GM19351 (cell line): ENCODE measurements at regions not wholly inside any gene's neighbourhood (a gene's known extent, or its start where the extent isn't known, plus 50 kb on each side); places are given as distances from the start of the nearest gene placed in this dataset.
"Not testable (repeated sequence)": the region's sequence is repeated elsewhere in the genome, so short reads cannot be mapped to it uniquely, and the experiment has no call there.

ENCODE experiments used
- ATAC-seq: cut with Tn5 transposase; IDR thresholded peaks from one replicate; pipeline ENCODE4 v1.9.1; 2021; ENCODE audit warnings: mild to moderate bottlenecking, moderate library complexity; ENCODE audit not compliant: unreplicated experiment

- no peak for ATAC-seq
These were observed 536.0 kb downstream of the TMEM135 start for GRCh38 chr11:87573708-87574107.

GRCh38 chr11:87572881-87573280, 535.1 kb downstream of the TMEM135 start:
- ATAC-seq: no peak

- no peak for ATAC-seq
These were observed 522.6 kb downstream of the TMEM135 start for GRCh38 chr11:87560352-87560751.

- not testable (repeated sequence) for ATAC-seq
These were observed 522.1 kb downstream of the TMEM135 start for GRCh38 chr11:87559852-87560251.

- no peak for ATAC-seq
These were observed 517.4 kb downstream of the TMEM135 start for GRCh38 chr11:87555101-87555500.

GRCh38 chr11:87548797-87549196, 511.1 kb downstream of the TMEM135 start:
- ATAC-seq: no peak

GRCh38 chr11:87545858-87546257, 508.1 kb downstream of the TMEM135 start:
- ATAC-seq: no peak

GRCh38 chr11:87539596-87539995, 501.9 kb downstream of the TMEM135 start:
- ATAC-seq: no peak

GRCh38 chr11:87536565-87536964, 498.8 kb downstream of the TMEM135 start:
- ATAC-seq: no peak

- ATAC-seq: no peak
These were observed 498.3 kb downstream of the TMEM135 start for GRCh38 chr11:87536016-87536415.

- ATAC-seq: no peak
These were observed 497.8 kb downstream of the TMEM135 start for GRCh38 chr11:87535513-87535912.

GRCh38 chr11:87531835-87532234, 494.1 kb downstream of the TMEM135 start:
- ATAC-seq: not testable (repeated sequence)

GRCh38 chr11:87529486-87529885, 491.8 kb downstream of the TMEM135 start:
- ATAC-seq: no peak

GRCh38 chr11:87528752-87529151, 491.0 kb downstream of the TMEM135 start:
- ATAC-seq: no peak

GRCh38 chr11:87523276-87523675, 485.5 kb downstream of the TMEM135 start:
- no peak for ATAC-seq

GRCh38 chr11:87518266-87518665, 480.5 kb downstream of the TMEM135 start:
- ATAC-seq: no peak

GRCh38 chr11:87517351-87517750, 479.6 kb downstream of the TMEM135 start:
- no peak for ATAC-seq

- ATAC-seq: not testable (repeated sequence)
These were observed 470.0 kb downstream of the TMEM135 start for GRCh38 chr11:87507722-87508121.

GRCh38 chr11:87506946-87507345, 469.2 kb downstream of the TMEM135 start:
- ATAC-seq: not testable (repeated sequence)

- ATAC-seq: no peak
These were observed 463.7 kb downstream of the TMEM135 start for GRCh38 chr11:87501388-87501787.

- not testable (repeated sequence) for ATAC-seq
These were observed 457.2 kb downstream of the TMEM135 start for GRCh38 chr11:87494936-87495335.

GRCh38 chr11:87494026-87494425, 456.3 kb downstream of the TMEM135 start:
- ATAC-seq: not testable (repeated sequence)

- no peak for ATAC-seq
These were observed 455.8 kb downstream of the TMEM135 start for GRCh38 chr11:87493516-87493915.

GRCh38 chr11:87491381-87491780, 453.6 kb downstream of the TMEM135 start:
- no peak for ATAC-seq
